ENCODE measurements at regions not wholly inside any gene's neighbourhood (a gene's known extent, or its start where the extent isn't known, plus 50 kb on each side); places are given as distances from the start of the nearest gene placed in this dataset.
"Not testable (repeated sequence)": the region's sequence is repeated elsewhere in the genome, so short reads cannot be mapped to it uniquely, and the experiment has no call there.

DNA sequence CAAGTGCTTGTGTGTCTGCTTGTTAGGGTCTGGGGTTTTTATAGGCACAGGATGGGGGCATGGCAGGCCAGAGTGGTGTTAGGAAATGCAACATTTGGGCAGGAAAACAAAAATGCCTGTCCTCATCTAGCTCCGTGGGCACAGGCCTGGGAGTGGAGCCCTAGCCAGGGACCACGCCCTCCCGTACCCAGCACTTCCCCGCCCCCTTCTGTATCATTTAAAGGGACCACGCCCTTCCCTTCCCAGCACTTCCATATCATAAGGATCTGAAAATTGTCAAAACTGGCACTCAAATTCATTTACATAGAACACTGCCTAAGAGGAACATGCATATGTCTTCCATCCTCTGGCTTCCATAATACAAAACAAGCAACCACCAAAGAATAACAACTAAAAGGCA, 185.8 kb downstream of the B3GLCT start:
- no peak for DNase-seq (ENCODE audit: low read depth)

DNA sequence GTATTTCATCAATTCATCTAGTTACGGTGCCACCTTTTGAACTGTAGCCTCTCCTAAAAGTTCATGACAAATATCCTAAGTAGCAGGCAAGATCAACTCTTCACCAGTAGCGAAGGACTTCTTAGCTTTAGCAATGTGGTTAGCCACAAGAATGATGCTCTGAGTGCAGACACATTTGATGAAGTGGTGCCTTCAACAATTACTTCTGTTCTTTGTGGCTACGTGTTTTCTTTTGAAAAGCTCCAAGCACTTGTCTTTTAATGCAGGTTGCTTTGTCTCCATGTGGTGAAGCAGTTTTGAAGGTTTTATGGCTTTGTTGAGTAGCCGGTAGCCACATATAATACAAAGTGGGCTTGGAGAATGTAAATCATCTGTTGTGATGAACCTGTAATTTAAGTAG, 194.7 kb downstream of the B3GLCT start:
- DNase-seq (ENCODE audit: low read depth), result no peak

GRCh38 chr13:31395090-31395489, 195.3 kb downstream of the B3GLCT start:
- DNase-seq (ENCODE audit: low read depth), result no peak

DNA sequence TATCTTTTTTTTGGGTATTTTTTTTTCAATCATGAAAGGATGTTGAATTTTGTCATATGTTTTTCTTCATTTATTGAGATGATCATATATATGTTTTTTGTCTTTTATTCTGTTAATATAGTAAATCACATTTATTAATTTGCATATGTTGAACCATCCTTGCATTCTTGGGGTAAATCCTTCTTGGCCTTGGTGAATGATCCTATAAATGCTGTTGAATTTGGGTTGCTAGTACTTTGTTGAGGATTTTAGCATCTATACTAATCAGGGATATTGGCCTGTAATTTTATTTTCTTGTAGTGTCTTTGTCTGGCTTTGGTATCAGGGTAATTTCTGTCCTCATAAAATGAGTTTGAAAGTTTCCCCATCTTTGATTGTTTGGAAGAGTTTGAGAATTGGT, 199.9 kb downstream of the B3GLCT start:
- no peak for DNase-seq (ENCODE audit: low read depth)

DNA sequence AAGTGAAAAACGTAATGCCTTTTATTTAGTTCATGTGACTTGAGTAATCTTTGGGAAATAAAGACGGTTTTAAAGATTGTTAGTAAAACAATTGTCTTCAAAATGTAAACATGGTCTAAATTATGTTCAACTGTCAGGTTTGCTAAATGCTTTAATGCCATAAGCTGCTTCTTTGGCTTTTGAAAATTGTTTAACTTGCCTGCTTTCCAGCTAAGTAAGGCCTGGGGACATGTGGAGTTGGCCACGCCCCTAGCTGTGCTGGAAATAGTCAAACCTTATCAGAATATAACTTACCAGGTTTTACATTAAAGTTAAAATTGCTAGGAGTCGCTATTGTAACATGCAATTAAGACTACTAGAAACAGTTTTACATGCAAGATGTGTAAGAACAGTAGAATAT, 203.9 kb downstream of the B3GLCT start:
- not testable (repeated sequence) for DNase-seq (ENCODE audit: low read depth)

DNA sequence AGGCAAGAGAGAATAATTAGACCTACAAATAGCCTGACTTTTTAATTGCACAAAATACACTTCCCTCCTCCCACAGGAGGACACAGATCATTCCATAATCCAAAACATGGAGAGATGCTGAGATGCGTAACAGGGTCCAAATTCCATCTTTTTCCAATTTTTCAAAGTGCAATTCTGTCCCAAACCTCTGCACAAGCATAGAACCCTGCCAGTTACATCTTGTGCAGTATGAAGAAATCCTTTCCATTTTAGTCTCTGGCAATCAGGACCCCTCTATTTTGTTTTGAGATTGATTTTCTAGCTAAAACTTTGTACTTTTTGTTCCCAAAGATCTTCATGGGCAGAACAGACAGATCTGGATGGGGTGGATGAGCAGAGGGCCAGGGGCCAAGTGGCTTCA, 209.2 kb downstream of the B3GLCT start:
- DNase-seq (ENCODE audit: low read depth), result no peak

- DNase-seq (ENCODE audit: low read depth), result no peak
These were observed 210.0 kb downstream of the B3GLCT start for GRCh38 chr13:31409678-31410356.

DNA sequence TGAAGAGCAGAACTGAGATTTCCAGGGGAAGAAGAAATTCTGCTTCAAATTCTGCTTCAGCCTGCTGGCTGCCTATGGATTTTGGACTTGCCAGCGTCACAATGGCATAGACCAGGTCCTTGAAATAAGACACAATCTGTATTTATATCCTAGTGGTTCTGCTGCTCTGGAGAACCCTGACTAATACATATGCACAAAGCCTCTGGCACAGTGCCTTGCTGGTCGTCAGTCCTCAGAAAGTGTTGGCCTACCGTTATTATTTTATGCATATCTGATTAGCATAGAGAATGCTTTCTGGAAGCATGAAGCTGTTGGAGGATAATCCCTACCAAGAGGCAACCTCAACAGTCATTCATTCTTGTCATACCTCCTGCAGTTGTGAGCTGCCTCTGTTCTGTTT, 213.7 kb downstream of the B3GLCT start:
- DNase-seq (ENCODE audit: low read depth), result no peak

- no peak for DNase-seq (ENCODE audit: low read depth)
These were observed 216.3 kb downstream of the B3GLCT start for GRCh38 chr13:31416066-31416465.

- DNase-seq (ENCODE audit: low read depth), result no peak
These were observed 218.4 kb downstream of the B3GLCT start for GRCh38 chr13:31418186-31418585.

DNA sequence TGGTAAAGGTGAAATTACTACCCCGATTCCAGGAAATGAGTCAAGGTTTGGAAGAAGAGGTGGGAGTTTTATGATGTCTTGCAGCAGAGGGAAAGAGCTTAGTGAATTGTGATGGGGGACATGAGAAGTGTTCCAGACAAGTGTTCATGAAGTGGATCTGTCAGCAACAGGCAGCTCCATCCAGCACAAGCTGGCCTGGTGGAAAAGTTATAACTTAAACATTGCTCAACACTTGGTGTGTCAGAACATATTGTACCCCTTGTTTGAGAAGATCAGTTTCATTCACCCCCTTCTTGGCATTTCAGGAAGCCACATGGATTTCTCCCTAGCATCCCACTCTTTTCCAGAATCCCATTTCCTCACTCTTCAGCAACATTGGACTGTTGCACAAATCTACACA, 222.0 kb downstream of the B3GLCT start:
- no peak for DNase-seq (ENCODE audit: low read depth)

DNA sequence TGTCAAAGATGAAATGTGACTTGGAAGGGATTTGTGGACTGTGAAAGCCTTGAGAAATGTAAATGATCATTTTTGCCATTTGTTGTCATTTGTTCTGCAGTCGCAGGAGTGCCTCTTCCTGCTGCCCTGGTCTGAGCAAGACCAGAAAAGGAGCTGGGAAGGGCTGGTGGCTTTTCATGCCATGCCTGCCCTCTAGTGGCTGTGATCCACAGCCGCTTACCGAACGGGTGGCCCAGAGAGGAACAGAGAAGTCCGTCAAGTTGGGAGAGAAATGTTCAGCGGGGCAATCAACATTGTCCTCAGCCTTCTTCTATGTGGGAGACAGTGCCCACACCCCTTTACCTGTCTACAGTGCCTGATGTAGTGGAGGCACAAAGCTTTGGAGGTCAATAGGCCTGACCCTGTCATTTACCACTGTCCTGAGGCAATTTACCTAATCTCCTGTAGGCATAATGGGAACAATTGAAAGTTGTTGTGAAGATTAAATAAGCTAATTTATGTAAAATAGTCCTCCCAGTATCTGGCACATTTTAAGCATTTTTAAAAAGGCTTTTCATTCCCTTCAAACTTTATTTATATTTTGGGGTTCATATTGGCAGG, 224.5 kb downstream of the B3GLCT start:
- peak; percentile 47 for DNase-seq (ENCODE audit: low read depth)

- DNase-seq (ENCODE audit: low read depth), result no peak
These were observed 226.6 kb downstream of the B3GLCT start for GRCh38 chr13:31426395-31426794.

- DNase-seq (ENCODE audit: low read depth), result no peak
These were observed 227.7 kb downstream of the B3GLCT start for GRCh38 chr13:31427151-31428100.

GRCh38 chr13:31431722-31432137, 232.0 kb downstream of the B3GLCT start:
- DNase-seq (ENCODE audit: low read depth), result peak; percentile 30

DNA sequence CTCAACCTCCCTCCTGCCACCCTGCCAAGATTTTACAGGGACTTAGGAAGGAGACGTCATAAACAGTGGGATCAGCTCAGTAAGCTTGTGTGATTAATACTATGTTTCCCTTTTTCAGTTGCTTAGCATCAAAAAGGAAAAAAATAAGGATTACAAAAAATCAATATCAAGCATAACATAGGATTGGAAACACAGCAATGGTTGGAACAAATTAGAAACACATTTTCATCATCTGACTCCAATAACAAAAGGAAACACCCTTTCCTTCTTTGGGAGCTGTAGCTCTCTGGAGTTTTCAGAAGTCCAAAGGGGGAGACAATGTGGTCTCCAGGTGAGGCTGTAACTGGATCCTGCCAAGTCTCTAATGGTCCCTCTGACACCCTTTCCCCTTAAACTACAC, 233.4 kb downstream of the B3GLCT start:
- no peak for DNase-seq (ENCODE audit: low read depth)

GRCh38 chr13:31433746-31434145, 234.0 kb downstream of the B3GLCT start:
- DNase-seq (ENCODE audit: low read depth), result no peak

DNA sequence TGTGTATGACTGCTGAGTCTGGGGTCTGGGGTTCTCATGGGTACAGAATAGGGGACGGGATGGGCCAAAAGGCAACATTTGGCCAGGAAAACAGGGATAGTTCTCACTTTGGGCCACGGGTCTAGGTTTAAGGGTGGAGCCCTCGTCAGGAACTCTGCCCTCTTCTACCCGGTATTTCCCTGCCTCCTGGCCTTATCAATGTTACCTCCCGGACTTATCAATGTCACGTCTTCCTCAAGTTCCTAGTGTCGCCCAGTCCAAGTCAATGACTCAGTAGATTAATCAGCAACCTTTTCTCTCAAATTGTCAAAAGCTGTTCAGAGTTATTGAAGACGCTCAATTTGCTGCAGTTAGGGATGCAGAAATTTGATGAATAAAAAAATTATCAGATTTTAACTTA, 234.8 kb downstream of the B3GLCT start:
- no peak for DNase-seq (ENCODE audit: low read depth)

- no peak for DNase-seq (ENCODE audit: low read depth)
These were observed 235.8 kb downstream of the B3GLCT start for GRCh38 chr13:31435536-31435935.

DNA sequence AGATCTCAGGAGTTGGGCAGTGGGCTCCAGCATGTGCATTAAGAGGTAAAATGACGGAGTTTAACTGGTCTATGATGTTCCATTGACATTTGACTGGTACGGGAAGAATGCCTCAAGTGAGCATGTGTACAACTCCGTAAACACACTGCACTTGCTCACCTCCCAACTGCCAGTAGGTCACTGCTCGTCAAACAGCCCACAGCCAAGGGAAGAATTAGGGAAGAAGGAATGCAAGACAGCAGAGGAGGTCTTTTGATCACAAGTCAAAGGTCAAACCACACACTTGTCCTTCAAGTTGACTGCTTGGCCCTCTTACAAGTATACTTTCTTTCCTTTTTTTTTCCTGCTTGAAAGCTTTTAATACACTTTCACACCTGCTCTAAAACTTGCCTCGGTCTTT, 236.7 kb downstream of the B3GLCT start:
- DNase-seq (ENCODE audit: low read depth), result no peak

DNA sequence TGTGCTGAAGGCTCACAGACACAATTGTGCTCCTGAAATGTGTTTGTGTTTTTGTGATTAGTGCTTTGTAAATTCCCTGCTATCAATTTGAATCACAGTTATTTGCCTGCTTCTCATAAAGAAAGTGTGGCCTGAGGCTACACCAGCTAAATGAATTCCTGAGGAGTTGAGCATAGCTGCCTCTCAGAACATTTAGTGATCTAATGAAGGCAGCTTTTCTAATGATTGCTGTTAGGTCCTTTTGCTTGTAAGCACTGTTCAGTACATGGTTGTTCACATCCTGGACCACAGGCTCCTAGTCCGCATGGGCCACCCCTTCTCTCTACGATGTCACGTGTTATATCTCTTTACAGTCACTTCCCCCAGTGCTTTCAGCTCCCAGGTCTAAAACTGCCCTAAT, 238.2 kb downstream of the B3GLCT start:
- no peak for DNase-seq (ENCODE audit: low read depth)

DNA sequence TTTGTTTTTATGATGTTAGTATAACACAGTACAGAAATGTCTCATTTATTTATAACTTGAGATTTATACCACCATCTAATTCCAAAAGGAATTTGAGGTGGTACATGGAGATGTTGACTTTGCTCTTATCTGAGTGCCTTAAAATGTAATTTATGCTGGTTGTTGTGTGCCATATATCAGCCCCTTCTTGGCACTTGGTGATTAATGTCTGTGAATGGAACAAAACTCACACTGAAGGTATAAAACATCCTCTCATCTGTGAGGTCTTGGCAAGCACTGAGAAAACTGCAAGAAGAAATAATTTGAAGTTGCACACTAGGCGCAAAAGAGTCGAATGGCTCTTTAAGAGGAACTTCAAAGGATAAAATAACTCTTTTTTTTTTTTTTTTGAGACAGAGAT, 240.4 kb downstream of the B3GLCT start:
- no peak for DNase-seq (ENCODE audit: low read depth)
